H1 (cell line): ENCODE measurements at regions not wholly inside any gene's neighbourhood (a gene's known extent, or its start where the extent isn't known, plus 50 kb on each side); places are given as distances from the start of the nearest gene placed in this dataset.

Source experiments
- CTCF ChIA-PET: fragments of 300-600 bp; sonication (Branson Sonifier 250); formaldehyde crosslinking; loops from one replicate; lab custom pipeline; 2021; ENCODE audit not compliant: partially characterized antibody; lab: Charles Lee
- POLR2A ChIA-PET: fragments of 300-600 bp; sonication (Branson Sonifier 250); formaldehyde crosslinking; loops from one replicate; lab custom pipeline; 2021; ENCODE audit warnings: inconsistent platforms; ENCODE audit not compliant: partially characterized antibody; lab: Charles Lee
- DNase-seq, 2 experiments: peaks; one replicate each; pipeline versions ENCODE4 v3.0.0 to v3.0.0-alpha.2; 2010 to 2022; ENCODE audit warnings: low spot score in 2 of 2, low read depth in 1 of 2, mixed read lengths in 1 of 2
- FAIRE-seq: peaks from 2 replicates; lab custom pipeline; 2011; peaks lifted over from hg19 to GRCh38; lab: Jason Lieb, UNC
- H2AFZ ChIP-seq: 2 replicates; pipeline ENCODE4 v1.8.1; 2012; ENCODE audit warnings: low read length, inconsistent platforms
- H2AK5ac ChIP-seq: 2 replicates; pipeline ENCODE4 v1.6.1; 2013; ENCODE audit warnings: low read depth, low read length
- H2BK120ac ChIP-seq: replicated peaks from 2 replicates; pipeline ENCODE3; 2013; ENCODE audit warnings: low read depth, low read length, inconsistent platforms
- H2BK12ac ChIP-seq: 2 replicates; pipeline ENCODE4 v1.6.1; 2013; ENCODE audit warnings: low read depth, low read length
- H2BK15ac ChIP-seq: 2 replicates; pipeline ENCODE4 v1.6.1; 2013; ENCODE audit warnings: low read length
- H2BK20ac ChIP-seq: 2 replicates; pipeline ENCODE4 v1.6.1; 2013; ENCODE audit warnings: low read length
- H2BK5ac ChIP-seq: 2 replicates; pipeline ENCODE4 v1.6.1; 2013; ENCODE audit warnings: low read depth, low read length
- H3K14ac ChIP-seq: 2 replicates; pipeline ENCODE4 v1.6.1; 2013; ENCODE audit warnings: inconsistent platforms; ENCODE audit not compliant: insufficient read length
- H3K18ac ChIP-seq: 2 replicates; pipeline ENCODE4 v1.6.1; 2013; ENCODE audit warnings: low read length; ENCODE audit errors: extremely low read depth
- H3K23ac ChIP-seq: 2 replicates; pipeline ENCODE4 v1.6.1; 2013; ENCODE audit warnings: inconsistent platforms; ENCODE audit not compliant: insufficient read length
- H3K23me2 ChIP-seq: 2 replicates; pipeline ENCODE4 v1.6.1; 2013; ENCODE audit warnings: low read depth, low read length
- H3K27ac ChIP-seq: 2 replicates; pipeline ENCODE4 v1.6.1; 2011; ENCODE audit warnings: low read depth, low read length, inconsistent platforms
- H3K27me3 ChIP-seq, 4 experiments: replicated peaks in 1 of 4; 1 replicate in 1 of 4; 2 replicates in 3 of 4; pipeline versions ENCODE4 v1.6.1 to v1.8.1; 2011 to 2013; ENCODE audit warnings: low read length in 3 of 4, mild to moderate bottlenecking in 3 of 4, inconsistent platforms in 2 of 4, mixed read lengths in 2 of 4, moderate library complexity in 1 of 4; ENCODE audit not compliant: control insufficient read depth in 3 of 4, insufficient read depth in 3 of 4; ENCODE audit errors: extremely low read depth in 1 of 4
- H3K36me3 ChIP-seq, 4 experiments: 2 replicates each; pipeline versions ENCODE4 v1.6.1 to v1.8.1; 2011 to 2013; ENCODE audit warnings: mild to moderate bottlenecking in 4 of 4, low read length in 3 of 4, moderate library complexity in 2 of 4, control low read depth in 1 of 4, inconsistent platforms in 1 of 4; ENCODE audit not compliant: insufficient read depth in 4 of 4, control insufficient read depth in 2 of 4
- H3K4ac ChIP-seq: replicated peaks from 2 replicates; pipeline ENCODE3; 2013; ENCODE audit warnings: low read length, low read depth, mixed read lengths, inconsistent platforms; ENCODE audit not compliant: insufficient read length
- H3K4me1 ChIP-seq, 4 experiments: replicated peaks in 1 of 4; 1 replicate in 1 of 4; 2 replicates in 3 of 4; pipeline versions ENCODE4 v1.6.1 to v1.8.1; 2011 to 2013; ENCODE audit warnings: low read length in 3 of 4, inconsistent platforms in 2 of 4, mixed read lengths in 1 of 4; ENCODE audit not compliant: insufficient read depth in 4 of 4, control insufficient read depth in 3 of 4
- H3K4me2 ChIP-seq, 2 experiments: 2 replicates each; pipeline versions ENCODE4 v1.6.1 to v1.8.1; 2011 to 2013; ENCODE audit warnings: low read depth in 2 of 2, low read length in 2 of 2, control low read depth in 1 of 2, inconsistent platforms in 1 of 2, mild to moderate bottlenecking in 1 of 2; ENCODE audit not compliant: insufficient read depth in 1 of 2
- H3K4me3 ChIP-seq, 4 experiments: fragments of 200-600, 300-600 bp in 1 of 4; sonication (generic), shearing (Covaris generic), sonication (Bioruptor Twin) in 1 of 4; 2 replicates each; pipeline versions ENCODE4 v1.5.1 to v1.8.1; 2011 to 2016; ENCODE audit warnings: low read length in 4 of 4, low read depth in 3 of 4, control low read depth in 2 of 4, inconsistent platforms in 2 of 4, mild to moderate bottlenecking in 2 of 4, mixed read lengths in 1 of 4, moderate library complexity in 1 of 4; ENCODE audit not compliant: insufficient read depth in 2 of 4; ENCODE audit errors: extremely low read depth in 1 of 4
- H3K56ac ChIP-seq: replicated peaks from 2 replicates; pipeline ENCODE3; 2013; ENCODE audit warnings: low read depth, mild to moderate bottlenecking, mixed read lengths, low read length, inconsistent platforms; ENCODE audit not compliant: insufficient read length
- H3K79me1 ChIP-seq: 2 replicates; pipeline ENCODE4 v1.6.1; 2013; ENCODE audit warnings: low read depth, low read length, control low read depth
- H3K79me2 ChIP-seq, 2 experiments: 2 replicates each; pipeline versions ENCODE4 v1.6.1 to v1.8.1; 2012 to 2013; ENCODE audit warnings: low read length in 2 of 2, mild to moderate bottlenecking in 2 of 2, inconsistent platforms in 1 of 2; ENCODE audit not compliant: insufficient read depth in 2 of 2, control insufficient read depth in 1 of 2
- H3K9ac ChIP-seq, 4 experiments: replicated peaks in 1 of 4; 1 replicate in 1 of 4; 2 replicates in 3 of 4; pipeline versions ENCODE4 v1.6.1 to v1.8.1; 2011 to 2013; ENCODE audit warnings: low read depth in 3 of 4, low read length in 3 of 4, control low read depth in 2 of 4, mild to moderate bottlenecking in 2 of 4, moderate library complexity in 2 of 4, inconsistent platforms in 1 of 4; ENCODE audit errors: extremely low read depth in 1 of 4
- H3K9me3 ChIP-seq, 2 experiments: 2 replicates each; pipeline versions ENCODE4 v1.6.1 to v1.8.1; 2012 to 2013; ENCODE audit warnings: mild to moderate bottlenecking in 2 of 2, moderate library complexity in 2 of 2, control low read depth in 1 of 2, inconsistent platforms in 1 of 2, low read depth in 1 of 2, low read length in 1 of 2, mixed read lengths in 1 of 2; ENCODE audit not compliant: insufficient read depth in 2 of 2
- H4K20me1 ChIP-seq, 2 experiments: replicated peaks in 1 of 2; 2 replicates each; pipeline versions ENCODE3 to v1.8.1; 2011 to 2013; ENCODE audit warnings: inconsistent platforms in 2 of 2, low read length in 2 of 2, mild to moderate bottlenecking in 1 of 2; ENCODE audit not compliant: insufficient read depth in 2 of 2, control insufficient read depth in 1 of 2
- H4K5ac ChIP-seq: 2 replicates; pipeline ENCODE4 v1.6.1; 2013; ENCODE audit warnings: low read length, low read depth, mixed read lengths, inconsistent platforms; ENCODE audit not compliant: insufficient read length
- H4K8ac ChIP-seq: 2 replicates; pipeline ENCODE4 v1.8.0; 2013; ENCODE audit warnings: mild to moderate bottlenecking, moderate library complexity, low read length, inconsistent platforms; ENCODE audit not compliant: insufficient read depth; ENCODE audit errors: extremely low read depth
- H4K91ac ChIP-seq: replicated peaks from 2 replicates; pipeline ENCODE3; 2013; ENCODE audit warnings: low read length, mixed read lengths, inconsistent platforms; ENCODE audit not compliant: insufficient read length
- CBX8 ChIP-seq: fragments of 300-800, 300-1000 bp; sonication (generic); IDR thresholded peaks from 2 replicates; pipeline ENCODE4 v1.7.1; 2016; ENCODE audit warnings: low read depth, low read length, borderline replicate concordance
- GABPA ChIP-seq: IDR thresholded peaks from 2 replicates; pipeline ENCODE4 v1.6.1; 2011; ENCODE audit warnings: mild to moderate bottlenecking, low read length, moderate library complexity, borderline replicate concordance; ENCODE audit not compliant: insufficient read depth
- WGBS, 2 experiments: shearing (Covaris generic) in 1 of 2; methylation state at CpG; one replicate each; pipeline versions ENCODE4 v1.1.6 to v1.1.7; 2013 to 2015; ENCODE audit warnings: low lambda C conversion rate in 2 of 2, mixed read lengths in 2 of 2, inconsistent platforms in 1 of 2, low coverage in 1 of 2, missing lambda C conversion rate in 1 of 2; ENCODE audit not compliant: insufficient replicate concordance in 2 of 2, insufficient coverage in 1 of 2, insufficient read length in 1 of 2; ENCODE audit errors: extremely low coverage in 1 of 2, missing lambda C conversion rate in 1 of 2; 5-methylcytosine and 5-hydroxymethylcytosine counted together

- Histone ChIP-seq H3K4me1 (no peaks in the 10 kb centered on the region), H3K4ac (no peak overlapping the region), H2BK5ac (no peak overlapping the region), H2BK15ac (no peak overlapping the region), H3K27me3 (no peaks in the 10 kb centered on the region), H2AFZ (no peak overlapping the region; the same call in 1 of the 2 replicates), H3K56ac (no peak overlapping the region), H3K9ac (no peak overlapping the region), H2BK120ac (no peak overlapping the region), H2BK20ac (no peak overlapping the region), H3K36me3 (no peaks in the 10 kb centered on the region), H3K27ac (no peak overlapping the region), H3K18ac (no peak overlapping the region), H4K8ac (no peak overlapping the region), H3K79me2 (no peaks in the 10 kb centered on the region), H3K14ac (no peak overlapping the region), H3K4me2 (no peak overlapping the region), H3K23me2 (no peaks in the 10 kb centered on the region), H2BK12ac (no peak overlapping the region), H4K91ac (no peak overlapping the region), H4K5ac (no peak overlapping the region), H3K9me3 (no peaks in the 10 kb centered on the region), H3K23ac (no peak overlapping the region), H4K20me1 (no peaks in the 10 kb centered on the region), H2AK5ac (no peak overlapping the region), H3K79me1 (no peaks in the 10 kb centered on the region), H3K4me3 (no peak overlapping the region)
- WGBS, 2 experiments: 95% methylated on average over 1 of the region's 1 CpG; no CpG with 5 or more reads in 1 of the 2 experiments
- DNase-seq (no peak), FAIRE-seq (no peak)
- ChIA-PET POLR2A (no interaction called here), CTCF (interaction anchor here (1.6 kb wide), 1 partner anchor 11 kb away, joined by 3 read pairs; no protein-coding TSS in a partner anchor)
- no peak for TF ChIP-seq CBX8
- TF ChIP-seq GABPA: no peak
These were observed 1006.9 kb upstream of the PRMT6 start for GRCh38 chr1:106049595-106049994.
